Tibial nerve (tissue), 4 donors: ENCODE measurements at regions not wholly inside any gene's neighbourhood (a gene's known extent, or its start where the extent isn't known, plus 50 kb on each side); places are given as distances from the start of the nearest gene placed in this dataset.
"Not testable (repeated sequence)": the region's sequence is repeated elsewhere in the genome, so short reads cannot be mapped to it uniquely, and the experiment has no call there.

Source experiments
- DNase-seq, 2 donors: peaks; one replicate each; pipeline ENCODE4 v3.0.0-alpha.2; 2019; ENCODE audit warnings: low spot score in 2 of 2
- H3K27ac ChIP-seq, 4 donors: fragments of 200-600 bp; sonication (generic) in 3 of 4; one replicate each; pipeline ENCODE4 v1.5.1; 2017 to 2019; ENCODE audit warnings: mild to moderate bottlenecking in 1 of 4
- H3K27me3 ChIP-seq, 2 donors: fragments of 200-600 bp; sonication (generic) in 1 of 2; one replicate each; pipeline versions ENCODE4 v1.5.1 to v1.6.0; 2017 to 2019
- H3K36me3 ChIP-seq, 3 donors: fragments of 200-600 bp; sonication (generic); one replicate each; pipeline ENCODE4 v1.5.1; 2018 to 2019
- H3K4me1 ChIP-seq, 4 donors: fragments of 200-600 bp; sonication (generic) in 3 of 4; one replicate each; pipeline ENCODE4 v1.5.1; 2017 to 2019
- H3K4me3 ChIP-seq, 4 donors: fragments of 200-600 bp; sonication (generic) in 3 of 4; one replicate each; pipeline ENCODE4 v1.5.1; 2017 to 2019; ENCODE audit warnings: mild to moderate bottlenecking in 1 of 4, moderate library complexity in 1 of 4
- H3K9me3 ChIP-seq, 4 donors: fragments of 200-600 bp; sonication (generic) in 3 of 4; one replicate each; pipeline ENCODE4 v1.5.1; 2017 to 2019
- CTCF ChIP-seq, 5 experiments: fragments of 200-600 bp in 3 of 5; fragments of 450-650 bp in 2 of 5; sonication (generic) in 3 of 5; IDR thresholded peaks; one replicate each; pipeline ENCODE4 v1.5.1; 2016 to 2019; ENCODE audit warnings: antibody characterized with exemption in 5 of 5, mild to moderate bottlenecking in 3 of 5, moderate library complexity in 2 of 5
- EP300 ChIP-seq, 2 donors: sonication (generic); formaldehyde crosslinking; IDR thresholded peaks; one replicate each; pipeline ENCODE4 v1.6.1; 2017; ENCODE audit warnings: antibody characterized with exemption in 2 of 2, mild to moderate bottlenecking in 1 of 2
- POLR2A ChIP-seq, 2 donors: fragments of 450-650 bp; IDR thresholded peaks; one replicate each; pipeline ENCODE4 v1.6.1; 2017; ENCODE audit warnings: antibody characterized with exemption in 2 of 2, mild to moderate bottlenecking in 2 of 2, moderate library complexity in 2 of 2
- WGBS, 2 donors: methylation state at CpG; one replicate each; pipeline ENCODE4 v1.1.5; 2018; 5-methylcytosine and 5-hydroxymethylcytosine counted together

GRCh38 chr6:12485837-12486236 is 195.7 kb downstream of the EDN1 start:
- H3K4me1 ChIP-seq, result peaks cover 0 to 2% (median 0%) of the 10 kb centered on the region in 4 donors
- no peak overlapping the region for H3K4me3 ChIP-seq
- TF ChIP-seq CTCF (IDR thresholded peaks at IDR 0.05) (no peak), POLR2A (IDR thresholded peaks at IDR 0.05) (no peak), EP300 (IDR thresholded peaks at IDR 0.05) (no peak)
- no peak for DNase-seq
- WGBS, 2 donors, result 91 to 95% methylated on average over 3 of the region's 3 CpGs
- H3K9me3 ChIP-seq, result no peaks in the 10 kb centered on the region
- H3K36me3 ChIP-seq, result no peaks in the 10 kb centered on the region
- H3K27me3 ChIP-seq, result no peaks in the 10 kb centered on the region
- H3K27ac ChIP-seq, result no peak overlapping the region

DNA sequence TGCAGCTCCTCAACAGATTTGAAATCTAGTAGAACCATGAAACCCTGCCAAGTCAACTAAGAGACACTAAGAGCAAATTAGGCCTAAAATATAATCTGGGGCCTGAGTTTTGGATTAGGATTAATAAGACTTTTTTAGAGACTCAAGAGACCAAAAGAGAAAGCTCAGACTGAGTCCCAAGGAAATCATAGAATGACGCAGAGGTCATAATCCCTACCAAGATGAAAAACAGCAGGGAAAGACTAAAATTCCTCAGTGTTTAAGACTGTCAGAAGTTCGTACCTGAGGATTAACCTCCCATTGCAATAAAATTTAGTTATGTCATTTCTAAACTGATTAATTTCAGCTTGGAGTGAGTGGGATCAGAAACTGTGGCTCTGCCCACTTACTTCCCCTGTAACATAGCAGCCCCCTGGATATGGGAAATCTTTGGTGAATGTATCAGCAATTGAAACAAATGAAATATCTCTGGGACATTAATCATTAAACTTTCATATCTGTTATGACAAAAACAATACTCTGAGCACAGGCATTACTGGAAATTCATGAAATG is 200.3 kb downstream of the EDN1 start:
- peak overlapping the region in 1 of 4 donors; percentile 49 for H3K27ac ChIP-seq
- no peak for DNase-seq
- no peaks in the 10 kb centered on the region for H3K36me3 ChIP-seq
- no peak for TF ChIP-seq POLR2A (IDR thresholded peaks at IDR 0.05)
- TF ChIP-seq CTCF (IDR thresholded peaks at IDR 0.05), result no peak
- H3K27me3 ChIP-seq, result no peaks in the 10 kb centered on the region
- WGBS, 2 donors, result 64 to 72% methylated on average over 2 of the region's 2 CpGs
- H3K4me3 ChIP-seq, result no peak overlapping the region
- no peaks in the 10 kb centered on the region for H3K9me3 ChIP-seq
- H3K4me1 ChIP-seq, result peaks cover 0 to 7% (median 2%) of the 10 kb centered on the region in 4 donors

- peaks cover 0 to 4% (median 0%) of the 10 kb centered on the region in 4 donors for H3K9me3 ChIP-seq
- H3K27me3 ChIP-seq, result no peaks in the 10 kb centered on the region
- TF ChIP-seq POLR2A (IDR thresholded peaks at IDR 0.05) (no peak), EP300 (IDR thresholded peaks at IDR 0.05) (no peak), CTCF (IDR thresholded peaks at IDR 0.05) (no peak)
- peaks cover 0 to 7% (median 2%) of the 10 kb centered on the region in 4 donors for H3K4me1 ChIP-seq
- 31 to 34% methylated on average over 2 of the region's 2 CpGs for whole genome bisulfite sequencing, 2 donors
- H3K27ac ChIP-seq, result no peak overlapping the region
- no peak overlapping the region for H3K4me3 ChIP-seq
- no peaks in the 10 kb centered on the region for H3K36me3 ChIP-seq
- no peak for DNase-seq
Measured at GRCh38 chr6:12490904-12491571, 200.9 kb downstream of the EDN1 start.

DNA sequence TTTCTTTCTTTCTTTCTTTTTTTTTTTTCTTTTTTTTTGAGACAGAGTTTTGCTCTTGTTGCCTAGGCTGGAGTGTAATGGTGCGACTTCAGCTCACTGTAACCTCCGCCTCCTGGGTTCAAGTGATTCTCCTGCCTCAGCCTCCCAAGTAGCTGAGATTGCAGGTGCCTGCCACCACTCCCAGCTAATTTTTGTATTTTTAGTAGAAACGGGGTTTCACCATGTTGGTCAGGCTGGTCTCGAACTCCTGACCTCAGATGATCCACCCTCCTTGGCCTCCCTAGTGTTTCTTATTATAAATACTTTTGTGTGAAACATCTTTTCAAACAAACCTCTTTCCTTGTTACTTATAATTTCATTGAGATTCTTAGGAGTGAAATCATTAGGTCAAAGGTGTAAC is 202.8 kb downstream of the EDN1 start:
- not testable (repeated sequence) for DNase-seq, H3K36me3 ChIP-seq, H3K4me1 ChIP-seq, H3K27ac ChIP-seq, H3K27me3 ChIP-seq, H3K4me3 ChIP-seq
- WGBS, 2 donors, result 80 to 100% methylated on average over 4 of the region's 4 CpGs
- peaks cover 0 to 10% (median 0%) of the 10 kb centered on the region in 4 donors for H3K9me3 ChIP-seq

DNA sequence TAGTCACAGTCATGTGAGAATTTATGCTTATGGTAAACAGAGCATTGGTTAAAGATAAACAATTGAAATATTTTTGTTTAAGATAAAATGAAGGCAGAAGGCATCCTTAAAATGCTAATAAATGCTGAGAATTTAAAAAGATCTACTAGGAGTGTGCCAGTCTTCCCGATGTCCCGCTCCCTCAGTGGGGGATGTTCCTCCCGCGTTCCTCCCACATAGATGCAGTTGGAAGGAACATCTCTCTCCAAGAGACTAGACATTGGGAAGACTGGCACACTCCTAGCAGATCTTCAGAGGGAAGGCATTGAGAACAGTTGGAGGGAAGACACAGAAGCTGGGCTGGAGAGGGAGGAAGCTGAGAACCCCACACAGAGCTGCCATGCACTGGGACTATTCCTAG is 203.3 kb downstream of the EDN1 start:
- Histone ChIP-seq H3K27ac (no peak overlapping the region), H3K9me3 (peaks cover 0 to 10% (median 0%) of the 10 kb centered on the region in 4 donors), H3K36me3 (no peaks in the 10 kb centered on the region), H3K27me3 (no peaks in the 10 kb centered on the region), H3K4me3 (no peak overlapping the region), H3K4me1 (peaks cover 0 to 7% (median 2%) of the 10 kb centered on the region in 4 donors)
- 95 to 96% methylated on average over 4 of the region's 4 CpGs for WGBS, 2 donors
- TF ChIP-seq POLR2A (IDR thresholded peaks at IDR 0.05) (no peak), EP300 (IDR thresholded peaks at IDR 0.05) (no peak), CTCF (IDR thresholded peaks at IDR 0.05) (no peak)
- DNase-seq, result no peak
